Vagina (tissue), 2 donors: ENCODE measurements at regions not wholly inside any gene's neighbourhood (a gene's known extent, or its start where the extent isn't known, plus 50 kb on each side); places are given as distances from the start of the nearest gene placed in this dataset.

Experiments used
- CTCF ChIP-seq, 3 experiments: fragments of 450-650 bp in 2 of 3; fragments of 200-600 bp in 1 of 3; sonication (generic) in 1 of 3; IDR thresholded peaks; one replicate each; pipeline ENCODE4 v1.5.1; 2017 to 2019; ENCODE audit warnings: antibody characterized with exemption in 3 of 3, mild to moderate bottlenecking in 2 of 3, moderate library complexity in 2 of 3
- POLR2A ChIP-seq, 2 donors: fragments of 450-650 bp; IDR thresholded peaks; one replicate each; pipeline ENCODE4 v1.6.1; 2017; ENCODE audit warnings: antibody characterized with exemption in 2 of 2, mild to moderate bottlenecking in 2 of 2, moderate library complexity in 2 of 2

- no peak for TF ChIP-seq POLR2A (IDR thresholded peaks at IDR 0.05)
- no peak for TF ChIP-seq CTCF (IDR thresholded peaks at IDR 0.05)
Observed at GRCh38 chr2:215746887-215747615, 266.3 kb downstream of the MREG start.
